Ishikawa (cell line): ENCODE measurements at regions not wholly inside any gene's neighbourhood (a gene's known extent, or its start where the extent isn't known, plus 50 kb on each side); places are given as distances from the start of the nearest gene placed in this dataset.

ENCODE experiments used
- CEBPB ChIP-seq: IDR thresholded peaks from 2 replicates; pipeline ENCODE4 v1.6.1; 2012
- CREB1 ChIP-seq: IDR thresholded peaks from 2 replicates; pipeline ENCODE4 v1.6.1; 2012; ENCODE audit warnings: low read depth
- EGR1 ChIP-seq: IDR thresholded peaks from 2 replicates; pipeline ENCODE4 v1.6.1; 2012
- EP300 ChIP-seq: IDR thresholded peaks from 2 replicates; pipeline ENCODE4 v1.6.1; 2012; ENCODE audit warnings: borderline replicate concordance
- FOXM1 ChIP-seq: IDR thresholded peaks from 2 replicates; pipeline ENCODE4 v1.6.1; 2012; ENCODE audit warnings: low read depth, borderline replicate concordance
- MAX ChIP-seq: IDR thresholded peaks from 2 replicates; pipeline ENCODE4 v1.6.1; 2012
- NFIC ChIP-seq: IDR thresholded peaks from 2 replicates; pipeline ENCODE4 v1.6.1; 2012
- RAD21 ChIP-seq: IDR thresholded peaks from 2 replicates; pipeline ENCODE4 v1.6.1; 2012; ENCODE audit warnings: low read depth
- REST ChIP-seq: IDR thresholded peaks from 2 replicates; pipeline ENCODE4 v1.6.1; 2012; ENCODE audit warnings: low read depth, mild to moderate bottlenecking
- TAF1 ChIP-seq: IDR thresholded peaks from 2 replicates; pipeline ENCODE4 v1.6.1; 2012; ENCODE audit warnings: low read depth, mild to moderate bottlenecking
- TCF12 ChIP-seq: IDR thresholded peaks from 2 replicates; pipeline ENCODE4 v1.6.1; 2012; ENCODE audit warnings: low read depth
- TEAD4 ChIP-seq: IDR thresholded peaks from 2 replicates; pipeline ENCODE4 v1.6.1; 2012
- USF1 ChIP-seq: IDR thresholded peaks from 2 replicates; pipeline ENCODE4 v1.6.1; 2012
- YY1 ChIP-seq: IDR thresholded peaks from 2 replicates; pipeline ENCODE4 v1.6.1; 2012; ENCODE audit warnings: low read depth
- ZBTB7A ChIP-seq: IDR thresholded peaks from 2 replicates; pipeline ENCODE4 v1.6.1; 2012; ENCODE audit warnings: low read depth

DNA sequence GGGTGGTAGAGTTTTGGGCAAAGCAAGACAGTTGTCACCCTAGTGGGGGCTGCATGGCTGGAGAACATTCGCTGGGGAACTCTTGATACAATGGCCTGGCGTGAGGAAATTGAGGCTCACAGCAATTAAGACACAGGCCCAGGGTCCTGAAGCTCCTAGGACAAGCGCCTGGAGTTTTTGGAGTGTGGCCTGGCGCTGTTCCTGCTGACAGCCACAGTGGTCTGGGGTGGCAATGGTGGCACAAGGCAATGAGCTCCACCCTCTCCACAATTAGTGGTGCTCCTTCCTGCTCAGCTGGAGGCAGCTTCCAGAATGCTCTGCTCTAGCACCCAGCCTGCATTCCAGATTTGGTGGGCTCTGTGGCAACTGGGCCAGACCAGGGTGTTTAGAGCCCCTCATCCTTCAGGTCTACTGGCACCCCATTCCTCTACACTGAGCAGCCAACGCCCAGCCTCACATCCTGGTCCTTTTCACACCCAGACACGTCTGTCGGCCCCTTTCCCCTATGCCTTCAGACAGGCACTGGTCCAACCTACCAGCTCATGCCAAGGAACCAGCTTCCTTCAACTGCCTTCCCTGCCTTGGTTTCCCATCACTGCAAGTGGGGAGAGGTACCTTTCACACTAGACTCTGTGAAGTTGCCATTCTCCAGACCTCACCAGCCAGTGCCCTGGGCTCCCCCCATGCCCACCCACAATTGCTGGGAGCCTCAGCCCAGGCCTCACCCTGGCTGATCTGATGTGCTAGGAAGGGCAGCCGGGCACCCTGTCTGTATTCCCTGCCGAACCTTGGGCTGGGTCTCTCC is 138.1 kb upstream of the COL5A1 start:
- TF ChIP-seq FOXM1 (no peak), ZBTB7A (no peak), TAF1 (no peak)

- TF ChIP-seq RAD21 (no peak), NFIC (no peak), FOXM1 (no peak), CREB1 (no peak), USF1 (no peak), ZBTB7A (no peak), REST (no peak), TAF1 (no peak), CEBPB (no peak), EGR1 (no peak), TEAD4 (no peak), MAX (no peak), TCF12 (no peak), EP300 (no peak), YY1 (no peak)
These were observed 137.6 kb upstream of the COL5A1 start for GRCh38 chr9:134504106-134504385.

GRCh38 chr9:134505032-134505431 is 136.6 kb upstream of the COL5A1 start:
- TF ChIP-seq CREB1 (no peak), MAX (no peak), CEBPB (no peak), USF1 (no peak), TEAD4 (no peak), REST (no peak), YY1 (no peak), EP300 (no peak), TCF12 (no peak), FOXM1 (no peak), EGR1 (no peak), ZBTB7A (no peak), TAF1 (no peak), RAD21 (no peak), NFIC (no peak)

GRCh38 chr9:134509281-134509680 is 132.3 kb upstream of the COL5A1 start:
- TF ChIP-seq ZBTB7A (no peak), EGR1 (no peak), NFIC (no peak), RAD21 (no peak), CEBPB (no peak), MAX (no peak), YY1 (no peak)

DNA sequence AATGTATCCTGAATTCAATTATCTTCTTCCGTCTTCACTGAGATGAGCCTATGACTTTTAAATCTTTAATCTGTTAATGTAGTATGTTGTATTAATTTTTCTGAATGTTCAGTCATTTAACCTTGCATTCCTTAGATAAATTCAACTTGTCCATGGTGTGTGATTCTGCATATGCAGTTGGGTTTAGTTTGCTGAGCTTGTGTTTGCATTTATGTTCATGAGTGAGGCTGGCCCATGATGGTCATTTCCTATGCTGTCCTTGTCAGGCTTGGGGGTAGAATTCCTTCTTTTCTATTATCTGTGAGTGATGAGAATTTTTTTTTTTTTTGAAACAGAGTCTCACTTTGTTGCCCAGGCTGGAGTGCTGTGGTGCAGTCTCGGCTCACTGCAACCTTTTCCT is 131.8 kb upstream of the COL5A1 start:
- TF ChIP-seq MAX (no peak), NFIC (no peak), EP300 (no peak), RAD21 (no peak), FOXM1 (no peak), EGR1 (no peak), USF1 (no peak), TAF1 (no peak)

DNA sequence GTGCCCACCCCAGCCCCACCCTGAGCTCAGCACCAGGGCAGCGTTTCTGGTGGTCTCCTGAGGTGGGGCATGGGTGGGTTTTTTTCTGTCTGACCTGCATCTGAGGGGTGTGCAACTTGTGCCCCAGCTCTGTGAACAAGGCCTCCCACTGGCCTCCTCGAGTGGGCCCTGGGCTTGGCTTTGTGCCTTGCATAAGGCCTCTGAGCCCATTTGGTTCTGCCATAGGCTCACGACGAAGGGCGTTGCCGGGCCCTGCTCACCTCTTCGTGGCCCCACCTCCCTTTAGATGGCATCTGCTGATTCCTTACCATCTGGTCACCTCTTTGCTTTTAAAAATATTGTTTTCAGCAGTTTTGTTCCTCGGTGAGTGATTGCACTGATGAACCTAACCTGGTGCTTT is 127.1 kb upstream of the COL5A1 start:
- TF ChIP-seq NFIC: no peak
- TF ChIP-seq EGR1: no peak
- no peak for TF ChIP-seq TAF1
- TF ChIP-seq CEBPB: no peak
- no peak for TF ChIP-seq RAD21
- TF ChIP-seq EP300: no peak
- TF ChIP-seq TCF12: no peak
- TF ChIP-seq FOXM1: no peak
- TF ChIP-seq REST: no peak
- TF ChIP-seq ZBTB7A: no peak
- TF ChIP-seq CREB1: no peak
- no peak for TF ChIP-seq YY1
- no peak for TF ChIP-seq MAX
- no peak for TF ChIP-seq USF1
- no peak for TF ChIP-seq TEAD4
